ENCODE measurements at regions not wholly inside any gene's neighbourhood (a gene's known extent, or its start where the extent isn't known, plus 50 kb on each side); places are given as distances from the start of the nearest gene placed in this dataset.

- TF ChIP-seq CTCF (IDR thresholded peaks at IDR 0.05; ENCODE audit: insufficient read depth, low read length) (no peak), POLR2AphosphoS5 (IDR thresholded peaks at IDR 0.05; ENCODE audit: low read depth) (no peak)
Measured at GRCh38 chr13:100845128-100845757, 170.6 kb upstream of the TMTC4 start.
